Activated CD8-positive, alpha-beta memory T cell treated with anti-CD3 and anti-CD28 coated beads for 36 hours (primary cell): ENCODE measurements at regions not wholly inside any gene's neighbourhood (a gene's known extent, or its start where the extent isn't known, plus 50 kb on each side); places are given as distances from the start of the nearest gene placed in this dataset.
"Not testable (repeated sequence)": the region's sequence is repeated elsewhere in the genome, so short reads cannot be mapped to it uniquely, and the experiment has no call there.

ENCODE experiments used
- CTCF ChIA-PET: fragments of 350-600 bp; sonication (Branson Sonifier 250); formaldehyde crosslinking; loops from one replicate; lab custom pipeline; 2021; ENCODE audit warnings: antibody characterized with exemption; lab: Charles Lee
- POLR2A ChIA-PET: fragments of 350-600 bp; sonication (Branson Sonifier 250); formaldehyde crosslinking; loops from one replicate; lab custom pipeline; 2021; ENCODE audit warnings: antibody characterized with exemption; lab: Charles Lee

DNA sequence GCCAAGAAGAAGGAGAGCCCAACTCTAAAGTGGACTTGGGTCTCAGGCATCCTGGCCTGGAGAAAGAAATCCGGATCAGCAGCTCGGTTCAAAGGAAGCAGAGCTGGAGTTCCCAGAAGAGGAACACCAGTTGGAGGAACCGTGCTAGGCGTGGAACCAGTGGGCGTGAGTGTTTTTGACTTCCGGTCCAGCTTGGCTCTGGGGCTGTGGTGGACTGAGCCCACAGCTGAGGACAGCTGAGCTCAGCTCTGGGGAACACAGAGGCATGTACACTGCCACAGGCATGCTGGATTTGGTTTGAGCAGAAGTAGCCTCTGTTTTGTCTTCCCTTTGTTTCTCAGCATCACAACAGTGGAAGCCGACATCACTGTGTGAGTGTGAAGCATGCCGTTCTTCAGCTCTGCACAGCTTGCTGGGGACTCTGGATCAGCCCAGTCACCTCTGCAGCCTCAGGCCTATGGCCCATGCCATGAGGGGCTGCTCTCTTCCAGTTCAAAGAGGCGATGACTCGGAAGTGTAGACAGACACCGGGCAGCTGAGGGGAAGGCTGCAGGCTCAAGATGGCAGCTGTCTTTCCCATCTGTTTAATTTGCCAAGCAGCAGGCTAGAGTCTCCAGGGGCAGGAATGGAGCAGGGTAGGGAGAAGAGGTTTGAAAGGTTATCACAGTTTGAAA lies 185.8 kb upstream of the UBE3A start:
- ChIA-PET CTCF (no interaction called here), POLR2A (no interaction called here)

DNA sequence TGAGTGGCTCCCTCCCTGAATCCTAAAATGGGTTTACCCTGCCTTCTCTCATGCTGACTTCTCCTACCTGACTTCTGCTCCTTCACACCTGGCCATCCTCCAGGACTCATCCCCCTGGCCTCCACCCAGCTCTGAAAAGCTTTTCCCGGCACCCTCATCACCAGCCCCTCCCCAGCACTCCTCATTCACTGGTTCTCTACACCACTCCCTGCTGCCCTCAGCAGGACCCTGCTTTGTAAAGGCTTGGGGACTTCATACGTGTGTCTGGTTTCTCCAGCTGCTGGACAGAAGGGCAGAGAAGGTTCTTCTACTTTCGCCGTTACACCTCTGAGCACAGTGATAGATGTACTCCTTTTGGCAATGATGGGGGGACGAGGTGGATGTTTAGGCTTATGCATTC lies 184.9 kb upstream of the UBE3A start:
- CTCF ChIA-PET, result no interaction called here
- POLR2A ChIA-PET, result no interaction called here

DNA sequence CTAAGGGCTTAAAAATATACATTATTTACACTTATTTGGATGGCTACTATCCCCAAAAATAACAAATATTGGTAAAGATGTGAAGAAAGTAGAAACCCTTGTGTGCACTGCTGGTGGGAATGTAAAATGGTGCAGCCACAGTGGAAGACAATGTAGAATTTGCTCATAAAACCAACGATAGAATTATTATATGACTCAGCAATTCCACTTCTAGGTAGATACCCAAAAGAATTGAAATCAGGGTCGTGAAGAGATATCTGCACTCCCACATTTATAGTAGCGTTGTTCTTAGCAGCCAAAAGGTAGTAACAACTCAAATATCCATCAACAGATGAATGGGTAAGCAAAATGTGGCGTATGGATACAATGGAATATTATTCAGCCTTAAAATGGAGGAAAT lies 181.6 kb upstream of the UBE3A start:
- CTCF ChIA-PET, result no interaction called here
- POLR2A ChIA-PET, result no interaction called here

DNA sequence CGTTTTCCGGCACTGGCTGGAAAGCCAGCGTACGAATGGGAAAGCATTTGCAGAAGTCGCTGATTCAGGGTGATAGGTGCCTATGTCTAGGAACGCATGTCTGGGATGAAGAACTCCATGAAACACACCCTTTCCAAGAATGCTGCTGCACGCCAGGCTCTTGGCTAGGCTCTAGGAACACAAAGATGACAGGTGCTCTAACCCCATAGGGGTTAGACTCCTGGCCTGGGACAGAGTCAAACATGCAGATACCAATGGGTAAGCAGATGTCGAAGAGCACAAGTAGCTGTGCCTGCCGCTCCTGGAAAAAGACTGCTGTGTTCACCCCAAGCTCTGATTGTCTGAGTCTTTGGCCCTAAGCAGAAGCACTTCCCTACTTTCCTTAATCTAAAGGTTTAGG lies 180.9 kb upstream of the UBE3A start:
- ChIA-PET CTCF (no interaction called here), POLR2A (no interaction called here)

DNA sequence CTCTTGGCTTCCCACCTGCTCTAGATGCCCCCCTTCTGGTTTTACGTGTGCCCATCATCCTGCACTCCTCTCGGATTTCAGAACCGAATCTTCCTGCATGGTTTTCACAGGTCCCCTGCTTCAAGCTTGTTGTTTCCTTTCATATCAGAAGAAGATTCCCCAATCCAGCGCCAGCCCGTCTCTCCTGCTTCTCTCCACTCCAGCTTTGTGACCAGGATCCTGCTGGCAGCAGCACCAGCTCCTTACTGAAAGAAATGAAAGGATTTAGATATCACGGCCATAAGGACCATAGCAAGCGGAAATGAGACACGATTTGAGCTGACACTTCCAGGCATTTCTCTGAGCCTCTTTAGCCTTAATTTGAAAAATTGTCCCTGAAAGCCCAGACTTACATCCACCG lies 180.3 kb upstream of the UBE3A start:
- ChIA-PET CTCF (no interaction called here), POLR2A (no interaction called here)

DNA sequence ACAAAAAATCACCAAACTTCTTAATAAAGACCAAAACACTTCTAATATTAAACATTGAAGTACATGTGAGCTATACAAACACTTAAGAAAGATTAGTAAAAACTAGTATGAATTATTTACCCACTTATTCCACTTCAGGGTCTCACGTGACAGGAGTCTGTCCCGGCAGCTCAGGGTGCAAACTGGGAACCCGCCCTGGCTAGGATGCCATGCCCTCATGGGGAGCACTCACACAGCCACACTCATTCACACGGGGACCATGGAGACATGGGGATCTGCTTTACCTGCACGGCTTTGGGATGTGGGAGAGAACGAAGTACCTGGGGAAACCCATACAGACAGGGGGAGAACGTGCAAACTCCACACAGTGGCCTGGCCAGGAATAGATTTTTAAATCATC lies 179.3 kb upstream of the UBE3A start:
- ChIA-PET CTCF (no interaction called here), POLR2A (no interaction called here)

DNA sequence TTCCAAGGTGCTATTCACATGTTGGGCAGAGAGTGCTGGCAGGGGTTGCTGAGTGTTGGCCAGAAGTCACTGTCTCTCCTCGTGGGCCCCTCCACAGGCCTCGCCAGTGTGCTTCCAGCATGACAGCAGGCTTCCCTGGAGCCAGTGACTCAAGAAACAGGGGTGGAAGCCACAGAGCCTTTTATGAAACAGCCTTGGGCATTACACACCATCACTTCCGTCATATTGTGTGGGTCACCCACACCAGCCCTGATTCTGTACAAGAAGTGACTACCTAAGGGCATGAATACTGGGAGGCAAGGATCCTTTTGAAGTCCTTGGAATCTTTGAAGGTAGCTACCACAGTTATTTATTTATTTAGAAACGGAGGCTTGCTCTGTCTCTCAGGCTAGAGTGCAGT lies 177.6 kb upstream of the UBE3A start:
- ChIA-PET CTCF (interaction anchor here (1.1 kb wide), 1 partner anchor 400 kb away, joined by 3 read pairs; no protein-coding TSS in a partner anchor), POLR2A (no interaction called here)

DNA sequence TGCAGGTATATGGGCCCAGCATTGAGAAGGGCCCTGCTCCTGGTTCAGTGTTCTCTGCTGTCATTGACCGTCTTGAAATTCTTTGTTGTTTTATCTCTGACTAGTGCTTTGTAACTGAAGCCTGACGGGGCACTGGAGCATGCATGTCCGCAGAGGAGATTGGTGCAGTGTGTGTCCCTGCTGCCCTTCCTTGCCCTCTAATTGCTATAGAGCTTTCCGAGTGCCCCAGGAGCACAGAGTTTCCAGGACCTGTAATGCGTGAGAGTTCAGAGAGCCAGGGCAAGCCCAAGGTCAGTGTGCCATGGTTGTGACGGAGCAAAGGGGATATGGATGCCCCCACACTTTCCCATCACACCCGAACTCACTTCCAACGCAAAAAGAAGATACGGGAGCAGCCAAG lies 174.3 kb upstream of the UBE3A start:
- ChIA-PET CTCF (no interaction called here), POLR2A (no interaction called here)

DNA sequence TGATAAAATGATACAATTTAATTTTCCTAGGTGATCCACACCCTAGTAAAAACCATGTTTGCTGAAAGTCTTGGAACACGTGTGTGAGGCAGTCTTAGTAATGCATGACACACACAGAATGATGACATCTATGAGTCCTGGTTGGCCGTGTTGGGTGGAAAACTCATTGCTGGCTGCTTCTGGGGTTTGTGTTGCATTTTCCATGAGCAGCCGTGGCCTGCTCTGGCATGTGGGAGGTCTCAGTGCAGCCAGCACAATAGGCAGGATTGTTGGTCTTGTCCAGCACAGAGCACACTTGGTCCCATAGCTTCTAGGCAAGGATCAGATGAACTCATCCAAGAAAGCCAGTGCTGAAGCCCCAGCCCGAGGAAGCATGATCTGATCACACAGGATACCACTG lies 172.8 kb upstream of the UBE3A start:
- ChIA-PET CTCF (no interaction called here), POLR2A (no interaction called here)

DNA sequence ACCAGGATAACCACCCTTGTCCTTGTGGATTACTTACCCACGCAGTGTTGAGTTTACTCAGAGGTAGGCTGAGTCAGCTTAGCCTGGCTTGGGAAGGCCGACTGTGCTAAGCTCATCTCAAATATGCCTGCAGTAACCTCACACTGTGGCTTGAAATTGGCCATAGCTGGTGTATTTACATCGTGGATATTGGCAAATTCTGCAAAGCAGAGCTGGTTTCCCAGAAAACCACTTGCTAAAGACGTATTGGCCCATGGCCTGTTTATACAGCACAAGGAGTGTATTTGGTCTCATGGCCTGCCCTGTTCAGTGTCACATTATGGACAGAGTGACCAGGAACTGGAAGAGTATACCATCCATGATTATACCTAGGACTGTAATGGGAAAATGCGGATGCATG lies 170.5 kb upstream of the UBE3A start:
- CTCF ChIA-PET, result no interaction called here
- POLR2A ChIA-PET, result no interaction called here

DNA sequence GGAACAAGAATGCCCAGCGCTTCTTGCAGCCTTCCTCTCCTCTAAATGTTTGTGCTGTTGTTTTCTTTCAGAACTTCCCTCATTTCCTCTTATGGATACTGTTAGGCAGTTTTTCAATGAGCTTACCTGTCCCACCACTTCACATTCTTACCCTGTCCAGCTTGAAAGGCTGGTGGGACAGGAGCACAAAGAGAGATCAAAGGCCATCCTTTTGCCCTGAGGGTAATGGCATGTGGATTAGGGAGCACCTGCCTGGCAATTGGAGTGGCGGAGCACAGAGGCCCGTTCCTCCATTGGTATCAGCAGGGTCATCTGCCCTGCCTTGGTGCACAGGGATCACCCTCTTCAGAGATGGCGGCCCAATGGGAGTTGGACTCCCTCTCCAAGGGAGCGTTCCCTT lies 170.1 kb upstream of the UBE3A start:
- CTCF ChIA-PET, result no interaction called here
- POLR2A ChIA-PET, result no interaction called here

DNA sequence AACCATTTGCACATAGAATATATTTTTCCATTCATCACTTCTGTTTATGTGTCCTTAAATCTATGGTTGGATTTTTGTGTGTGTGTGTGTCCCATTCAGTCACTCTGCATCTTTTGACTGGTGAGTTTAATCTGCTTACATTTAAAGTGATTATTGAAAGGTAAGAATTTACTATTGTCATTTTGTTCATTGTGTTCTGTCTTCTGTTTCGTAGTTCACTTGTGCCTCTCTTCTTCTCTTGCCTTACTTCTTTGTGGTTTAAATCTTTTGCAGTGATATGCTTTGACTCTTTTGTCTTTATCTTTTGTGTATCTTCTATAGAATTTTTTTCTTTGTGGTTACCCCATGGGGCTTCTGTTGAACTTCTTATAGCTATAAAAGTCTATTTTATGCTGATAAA lies 166.3 kb upstream of the UBE3A start:
- ChIA-PET POLR2A (no interaction called here), CTCF (no interaction called here)

DNA sequence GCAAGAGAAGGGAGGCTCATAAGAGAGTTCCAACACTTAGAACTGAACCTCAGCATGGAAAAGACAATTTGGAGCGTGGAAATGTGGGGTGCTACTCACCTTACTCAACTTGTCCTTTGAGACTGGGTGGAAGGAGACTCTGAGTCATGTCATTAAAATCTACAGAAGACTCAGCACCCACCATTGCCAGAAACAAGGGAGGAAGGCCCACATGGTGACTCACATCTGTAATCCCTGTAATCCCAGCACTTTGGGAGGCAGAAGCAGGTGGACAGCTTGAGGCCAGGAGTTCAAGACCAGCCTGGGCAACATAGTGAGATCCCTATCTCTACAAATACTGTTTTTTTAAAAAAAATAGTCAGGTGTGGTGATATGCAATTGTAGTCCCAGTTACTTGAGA lies 161.9 kb upstream of the UBE3A start:
- POLR2A ChIA-PET, result no interaction called here
- CTCF ChIA-PET, result no interaction called here

DNA sequence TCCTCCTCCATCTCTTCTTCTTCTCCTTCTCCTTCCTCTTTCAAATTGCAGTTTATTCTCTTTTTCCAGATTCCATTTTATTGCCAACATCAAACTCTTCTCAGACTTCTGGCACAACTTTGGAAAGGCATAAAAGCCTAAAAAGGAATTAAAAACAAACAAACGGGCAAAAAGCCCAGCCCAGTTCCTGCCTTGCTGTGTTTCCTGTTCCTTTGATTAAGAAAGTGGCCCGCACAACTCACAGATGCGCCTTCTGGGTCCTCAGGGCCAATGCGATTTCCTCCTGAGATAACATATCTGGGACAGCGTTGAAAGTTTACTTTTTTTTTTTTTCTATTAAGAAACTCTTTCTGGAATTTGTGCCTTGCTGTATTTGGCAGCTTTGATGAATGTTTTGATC lies 158.7 kb upstream of the UBE3A start:
- POLR2A ChIA-PET, result no interaction called here
- CTCF ChIA-PET, result no interaction called here

DNA sequence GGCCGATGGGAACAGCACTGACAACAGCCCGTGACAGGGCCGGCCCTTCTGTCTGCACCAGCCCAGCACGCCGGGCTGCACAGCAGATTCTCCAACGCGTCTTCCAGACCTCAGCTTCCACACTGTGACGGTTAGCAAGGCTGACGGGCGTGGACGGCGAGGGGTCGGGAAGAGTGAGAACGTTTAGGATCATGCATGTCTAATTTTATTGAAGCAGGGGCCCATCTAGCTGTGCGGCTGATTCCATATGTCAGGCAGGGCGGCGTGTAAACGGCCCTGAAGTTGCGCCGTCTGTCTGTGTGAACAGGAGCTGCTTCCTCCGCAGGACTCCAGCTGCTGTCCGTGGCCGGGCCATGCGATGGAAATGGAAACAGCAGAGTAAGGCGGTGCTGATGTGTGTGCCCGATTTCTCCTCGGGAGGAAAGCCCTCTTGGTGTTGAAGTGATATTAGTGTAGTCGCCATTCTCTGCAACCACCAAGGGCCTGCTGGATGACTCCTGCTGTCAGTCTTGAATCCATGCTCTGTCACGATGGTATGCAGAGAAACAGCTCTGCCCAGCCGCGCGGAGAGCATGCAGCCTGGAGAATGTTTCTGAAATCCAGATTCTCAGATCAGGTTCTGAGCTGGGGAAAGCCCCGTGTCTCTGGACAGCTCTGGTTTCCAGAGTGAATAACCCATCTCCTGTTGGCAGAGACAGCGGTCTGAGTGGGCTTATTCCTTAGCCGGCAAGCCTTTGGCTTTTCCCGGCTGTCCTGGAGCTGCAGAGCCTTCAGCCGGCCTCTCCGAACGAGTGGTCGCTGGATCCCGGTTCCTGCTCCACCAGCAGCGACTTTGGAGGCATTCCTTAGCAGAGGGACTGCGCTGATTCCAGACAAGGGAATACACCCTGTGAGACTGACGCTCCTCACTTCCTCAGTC lies 158.1 kb upstream of the UBE3A start:
- ChIA-PET POLR2A (no interaction called here), CTCF (no interaction called here)

DNA sequence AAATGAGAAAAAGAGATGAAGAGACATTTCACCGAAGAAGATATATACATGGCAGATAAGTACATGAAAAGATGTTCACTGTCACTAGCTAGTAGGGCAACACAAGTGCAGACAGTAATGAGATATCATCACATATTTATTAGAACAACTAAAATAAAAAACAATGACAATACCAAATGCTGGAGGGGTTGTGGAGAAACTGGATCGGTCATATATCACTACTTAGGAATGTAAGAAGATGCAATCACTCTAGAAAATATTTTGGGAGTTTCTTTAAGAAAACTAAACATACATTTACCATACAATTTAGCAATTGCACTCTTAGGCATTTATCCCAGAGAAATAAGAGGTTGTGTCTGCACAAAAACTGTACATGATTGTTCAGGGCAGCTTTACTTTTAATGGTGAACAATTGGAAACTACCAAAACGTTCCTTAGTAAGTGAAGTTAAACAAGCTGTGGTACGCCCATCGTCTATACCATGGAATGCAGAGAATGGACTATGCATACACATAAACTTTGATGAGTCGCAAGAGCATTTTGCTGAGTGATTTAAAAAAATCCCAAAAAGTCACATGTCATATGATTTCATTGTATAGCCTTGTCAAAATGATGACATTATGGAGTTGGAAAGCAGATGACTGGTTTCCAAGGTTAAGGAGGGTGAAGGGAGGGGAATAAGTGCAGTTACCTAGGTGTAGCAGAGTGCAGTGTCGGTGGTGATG lies 149.0 kb upstream of the UBE3A start:
- ChIA-PET POLR2A (no interaction called here), CTCF (no interaction called here)

DNA sequence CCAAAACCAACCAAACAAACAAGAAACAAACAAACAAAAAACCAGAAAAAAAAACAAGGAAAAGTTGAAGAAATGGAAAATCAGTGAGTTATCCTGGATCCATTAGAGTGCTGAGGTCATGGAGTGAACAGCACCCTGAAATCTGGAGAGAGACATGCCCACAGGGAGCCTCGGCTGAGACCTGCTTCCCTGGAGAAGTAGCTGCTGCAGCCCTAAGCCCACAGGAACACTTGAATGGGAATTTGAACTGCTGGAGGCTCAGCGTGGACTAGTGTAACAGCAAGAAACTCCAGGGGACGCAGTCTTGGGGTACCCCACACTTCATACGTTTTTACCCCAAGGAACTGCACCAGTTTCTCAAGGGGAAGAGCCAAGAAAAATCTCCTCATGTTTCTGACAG lies 144.1 kb upstream of the UBE3A start:
- CTCF ChIA-PET, result no interaction called here

DNA sequence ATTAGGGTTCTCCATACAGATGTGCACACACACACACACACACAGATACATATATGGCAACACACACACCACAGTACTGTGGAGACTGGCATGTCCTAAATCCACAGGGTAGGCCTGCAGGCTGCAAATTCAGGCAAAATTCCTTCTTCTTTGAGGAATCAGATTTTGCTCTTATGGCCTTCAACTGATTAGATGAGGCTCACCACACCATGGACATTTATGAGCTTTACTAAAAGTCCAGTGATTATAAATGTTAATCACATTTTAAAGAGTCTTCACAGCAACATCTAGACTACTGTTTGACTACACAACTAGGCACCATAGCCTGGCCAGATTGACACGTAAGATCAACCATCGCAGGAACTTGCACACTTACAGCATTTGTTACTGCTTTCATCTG lies 140.3 kb upstream of the UBE3A start:
- CTCF ChIA-PET, result no interaction called here
- POLR2A ChIA-PET, result no interaction called here

More for the DNA sequence above, 144.1 kb upstream of the UBE3A start:
- POLR2A ChIA-PET, result no interaction called here

DNA sequence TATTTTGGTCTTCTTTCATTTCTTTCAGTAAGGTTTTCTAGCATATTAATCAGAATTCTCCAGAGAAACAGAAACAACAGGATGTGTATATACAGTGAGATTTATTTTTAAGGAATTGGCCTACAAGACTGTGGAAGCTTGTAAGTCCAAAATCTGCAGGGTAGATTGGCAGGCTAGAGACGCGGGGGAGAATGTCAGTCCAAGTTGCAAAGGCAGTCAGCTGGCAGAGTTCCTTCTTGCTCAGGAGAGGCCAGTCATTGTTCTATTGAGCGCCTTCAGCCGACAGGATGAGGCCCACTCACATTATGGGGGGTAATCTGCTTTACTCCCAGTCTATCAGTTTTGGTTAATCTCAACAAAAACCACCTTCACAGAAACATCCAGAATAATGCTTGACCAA lies 133.4 kb upstream of the UBE3A start:
- POLR2A ChIA-PET, result no interaction called here
- CTCF ChIA-PET, result no interaction called here

DNA sequence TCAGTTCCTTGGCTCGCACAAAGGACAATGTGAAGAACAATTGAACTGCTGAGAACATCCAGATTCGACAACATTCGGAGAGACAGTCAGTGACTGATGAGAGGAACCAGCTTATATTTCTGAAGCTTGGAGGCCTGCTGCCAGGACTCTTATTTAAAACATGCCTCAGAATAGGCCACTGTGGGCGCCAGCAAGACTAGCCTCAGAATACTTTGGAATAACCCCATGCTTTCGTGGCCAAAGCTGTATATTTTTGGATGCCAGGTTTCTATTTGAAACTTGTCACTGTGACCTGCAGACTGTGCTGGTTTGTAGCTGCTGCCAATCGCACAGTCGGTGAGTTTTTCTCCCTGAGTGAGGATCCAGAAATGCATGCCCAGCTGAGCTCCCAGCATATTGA lies 129.9 kb upstream of the UBE3A start:
- POLR2A ChIA-PET, result no interaction called here
- CTCF ChIA-PET, result no interaction called here

DNA sequence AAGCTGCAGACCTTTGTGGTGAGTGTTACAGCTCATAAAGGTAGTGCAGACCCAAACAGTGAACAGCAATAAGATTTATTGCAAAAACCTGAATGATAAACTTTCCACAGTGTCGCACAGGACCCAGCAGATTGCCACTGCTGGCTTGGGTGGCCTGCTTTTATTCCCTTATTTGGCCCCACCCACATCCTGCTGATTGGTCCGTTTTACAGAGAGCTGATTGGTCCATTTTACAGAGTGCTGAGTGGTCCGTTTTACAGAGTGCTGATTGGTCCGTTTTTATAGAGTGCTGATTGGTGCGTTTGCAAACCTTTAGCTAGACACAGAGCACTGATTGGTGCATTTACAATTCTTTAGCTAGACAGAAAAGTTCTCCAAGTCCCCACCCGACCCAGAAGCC lies 127.7 kb upstream of the UBE3A start:
- CTCF ChIA-PET, POLR2A ChIA-PET: not testable (repeated sequence)
